ENCODE measurements at regions not wholly inside any gene's neighbourhood (a gene's known extent, or its start where the extent isn't known, plus 50 kb on each side); places are given as distances from the start of the nearest gene placed in this dataset.

DNA sequence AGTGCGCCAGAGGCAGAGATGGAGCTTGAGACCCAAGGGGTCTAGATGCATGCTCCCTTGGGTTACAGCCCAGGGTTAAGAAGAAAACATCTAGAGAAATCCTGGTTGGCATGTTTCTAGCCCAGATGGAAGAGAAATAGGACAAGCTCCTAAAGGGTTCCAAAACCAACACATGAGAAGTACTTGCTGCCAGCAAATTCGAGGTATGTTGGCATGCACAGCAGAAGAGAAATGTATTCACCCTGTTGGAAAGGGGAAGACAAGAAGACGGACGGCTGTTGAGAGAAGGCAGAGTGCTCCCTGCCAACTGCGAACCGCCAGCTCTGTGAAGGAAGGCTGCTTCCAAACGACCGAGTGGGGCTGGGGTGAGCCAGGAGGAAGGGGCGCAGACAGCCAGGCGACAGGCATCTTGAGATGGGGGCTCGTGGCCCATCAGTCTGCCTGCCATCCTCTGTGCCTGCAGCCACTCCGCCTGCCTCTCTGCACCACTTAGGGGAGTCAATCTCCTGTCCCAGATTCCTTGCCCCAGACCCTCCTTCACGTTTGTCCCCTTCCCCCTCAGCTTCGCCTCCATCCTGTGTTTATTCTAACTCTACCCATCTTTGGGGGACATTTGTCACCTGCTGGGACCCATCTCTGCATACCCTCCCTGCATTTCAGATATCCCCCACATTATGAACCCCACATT, 249.2 kb downstream of the CDC5L start:
- DNase-seq (ENCODE audit: low read depth in 2 of 2): no peak

GRCh38 chr6:44641344-44642031, 254.0 kb downstream of the CDC5L start:
- DNase-seq (ENCODE audit: low read depth in 2 of 2): no peak

GRCh38 chr6:44642349-44642748, 254.8 kb downstream of the CDC5L start:
- DNase-seq (ENCODE audit: low read depth in 2 of 2): no peak

GRCh38 chr6:44642870-44643522, 255.5 kb downstream of the CDC5L start:
- no peak for DNase-seq (ENCODE audit: low read depth in 2 of 2)

DNA sequence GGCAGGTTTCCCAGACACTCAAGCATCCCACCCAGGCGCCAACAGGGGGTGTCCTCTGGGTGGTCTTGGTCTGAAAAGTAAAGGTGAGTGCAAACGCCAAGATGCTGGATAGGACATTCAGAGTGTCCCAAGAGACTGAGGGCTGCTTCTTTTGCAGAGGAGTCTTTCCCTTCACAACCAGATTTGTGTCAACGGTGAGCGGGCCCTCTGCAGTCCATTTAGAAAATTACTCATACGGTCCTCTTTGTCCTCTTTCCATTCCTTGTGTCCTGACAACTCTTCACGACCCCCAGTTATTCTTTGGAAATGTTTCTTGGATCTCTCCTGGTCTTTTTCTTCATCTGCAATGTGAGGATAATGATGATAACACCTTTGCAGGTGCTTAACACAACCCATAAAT, 257.8 kb downstream of the CDC5L start:
- no peak for DNase-seq (ENCODE audit: low read depth in 2 of 2)

DNA sequence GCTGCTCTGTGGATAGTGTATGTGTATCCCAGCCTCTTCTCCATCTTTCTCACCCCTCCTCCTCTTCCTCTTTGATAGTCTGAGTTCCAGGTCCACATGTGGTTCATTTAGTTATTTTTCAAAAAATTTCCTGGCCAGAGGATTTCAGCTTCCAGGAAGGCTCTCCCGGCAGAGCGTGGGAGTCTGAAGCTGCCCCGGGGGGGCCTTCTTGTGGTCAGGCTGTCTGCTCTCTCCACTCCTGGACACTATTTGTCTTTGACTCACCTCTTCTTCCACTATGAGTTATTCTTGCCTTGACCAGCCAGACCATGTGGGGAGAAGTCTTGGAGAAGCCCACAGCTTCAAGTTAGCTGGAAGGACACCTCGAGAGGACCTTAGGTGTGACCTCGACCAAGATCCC, 258.8 kb downstream of the CDC5L start:
- DNase-seq (ENCODE audit: low read depth in 2 of 2): no peak

- no peak for DNase-seq (ENCODE audit: low read depth in 2 of 2)
Observed at GRCh38 chr6:44649365-44650025, 262.0 kb downstream of the CDC5L start.

- DNase-seq (ENCODE audit: low read depth in 2 of 2): no peak
Observed at GRCh38 chr6:44650495-44650894, 263.0 kb downstream of the CDC5L start.

DNA sequence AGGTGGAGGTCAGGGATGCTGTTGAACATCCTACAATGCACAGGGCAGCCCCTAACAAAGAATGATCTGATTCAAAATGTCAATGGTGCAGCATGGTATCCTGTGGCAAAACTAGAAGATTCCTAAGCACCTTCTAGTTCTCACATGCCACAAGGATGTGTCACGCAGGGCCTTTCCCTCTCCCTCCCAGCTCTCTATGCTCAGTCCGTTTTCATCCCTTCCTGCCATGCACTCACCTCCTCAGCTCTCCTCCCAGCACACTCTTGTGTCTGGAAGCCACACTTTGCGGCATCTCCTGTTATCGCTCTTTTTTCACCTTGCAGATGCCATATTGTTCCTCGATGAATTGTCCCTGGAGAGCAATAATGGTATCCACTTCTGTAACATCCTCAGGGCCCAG, 263.4 kb downstream of the CDC5L start:
- DNase-seq (ENCODE audit: low read depth in 2 of 2): no peak

DNA sequence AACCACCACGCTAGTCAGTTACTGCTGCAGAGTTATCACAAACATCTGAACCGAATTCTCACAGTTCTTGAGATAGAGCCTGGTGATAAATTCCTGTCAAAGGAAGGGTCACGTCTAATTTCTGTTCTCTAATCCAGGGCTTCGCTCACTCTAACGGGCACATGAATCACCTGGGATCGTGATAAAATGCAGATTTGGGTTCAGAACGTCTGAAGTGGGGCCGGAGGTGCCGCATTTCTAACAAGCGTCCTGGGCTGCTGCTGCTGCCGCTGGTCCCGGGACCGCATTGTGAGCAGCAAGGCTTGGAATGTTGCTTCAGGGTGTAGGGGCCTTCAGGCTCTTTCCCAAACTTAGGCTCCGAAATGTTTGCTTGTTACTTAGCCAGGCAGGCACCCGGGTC, 264.1 kb downstream of the CDC5L start:
- no peak for DNase-seq (ENCODE audit: low read depth in 2 of 2)

DNA sequence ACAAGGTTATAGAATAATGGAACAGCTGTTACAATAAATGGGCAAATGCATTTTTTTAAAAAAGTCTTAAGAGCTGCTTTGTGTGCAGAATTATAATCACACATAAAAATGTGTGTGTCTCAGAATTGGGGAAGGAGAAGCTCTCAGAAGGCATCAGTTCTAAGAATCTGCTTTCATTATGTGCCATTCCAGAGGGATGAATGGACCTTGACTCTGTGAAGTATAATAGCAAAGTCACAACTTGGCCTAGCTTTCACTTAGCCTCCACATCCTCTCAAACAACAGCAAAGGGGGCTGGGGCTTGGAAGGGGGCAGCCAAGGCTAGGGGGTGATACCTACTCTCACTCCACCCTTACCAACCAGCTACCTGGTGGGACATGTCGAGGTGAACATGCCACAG, 265.0 kb downstream of the CDC5L start:
- DNase-seq (ENCODE audit: low read depth in 2 of 2): no peak

DNA sequence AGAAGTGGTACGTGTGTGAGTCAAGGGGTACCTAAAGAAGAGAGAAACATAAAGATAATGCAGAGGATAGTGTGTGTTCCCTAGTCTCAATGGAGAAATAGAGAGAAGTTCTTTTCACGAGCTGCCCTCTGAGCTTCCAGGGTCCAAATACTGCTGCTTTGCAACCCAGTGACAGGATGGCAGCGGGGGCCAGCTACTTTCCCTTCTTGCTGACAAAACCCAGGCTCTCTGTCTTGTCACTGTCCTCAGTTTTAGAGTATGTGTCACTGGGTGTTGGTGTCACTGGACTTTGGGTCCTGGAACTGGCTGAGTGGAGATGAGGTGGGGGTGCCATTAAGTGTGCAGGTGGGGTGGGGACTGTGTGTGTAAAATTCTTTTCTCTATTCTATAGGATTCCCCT, 265.6 kb downstream of the CDC5L start:
- DNase-seq (ENCODE audit: low read depth in 2 of 2): no peak

DNA sequence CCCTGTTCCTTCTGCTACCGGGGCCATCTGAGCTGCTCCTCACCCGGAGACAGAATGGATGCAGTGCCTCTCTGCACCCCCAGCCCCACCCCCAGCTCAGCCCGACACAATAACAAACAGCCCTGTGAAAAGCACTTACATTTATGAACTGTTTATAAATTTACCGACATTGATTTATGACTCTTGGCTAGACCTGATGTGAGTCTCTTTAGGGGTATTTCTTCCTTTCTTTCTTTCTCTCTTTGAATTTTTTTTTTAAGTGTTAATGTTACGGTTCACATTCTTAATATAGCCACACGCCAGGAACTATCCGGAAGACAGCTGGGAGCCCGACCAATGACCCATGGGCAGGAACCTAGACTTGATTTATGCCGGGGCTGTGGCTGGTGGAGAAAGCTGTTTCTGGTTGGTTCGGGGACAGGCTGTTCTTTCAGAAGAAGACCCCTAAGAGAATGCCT, 266.3 kb downstream of the CDC5L start:
- DNase-seq (ENCODE audit: low read depth in 2 of 2): no peak

DNA sequence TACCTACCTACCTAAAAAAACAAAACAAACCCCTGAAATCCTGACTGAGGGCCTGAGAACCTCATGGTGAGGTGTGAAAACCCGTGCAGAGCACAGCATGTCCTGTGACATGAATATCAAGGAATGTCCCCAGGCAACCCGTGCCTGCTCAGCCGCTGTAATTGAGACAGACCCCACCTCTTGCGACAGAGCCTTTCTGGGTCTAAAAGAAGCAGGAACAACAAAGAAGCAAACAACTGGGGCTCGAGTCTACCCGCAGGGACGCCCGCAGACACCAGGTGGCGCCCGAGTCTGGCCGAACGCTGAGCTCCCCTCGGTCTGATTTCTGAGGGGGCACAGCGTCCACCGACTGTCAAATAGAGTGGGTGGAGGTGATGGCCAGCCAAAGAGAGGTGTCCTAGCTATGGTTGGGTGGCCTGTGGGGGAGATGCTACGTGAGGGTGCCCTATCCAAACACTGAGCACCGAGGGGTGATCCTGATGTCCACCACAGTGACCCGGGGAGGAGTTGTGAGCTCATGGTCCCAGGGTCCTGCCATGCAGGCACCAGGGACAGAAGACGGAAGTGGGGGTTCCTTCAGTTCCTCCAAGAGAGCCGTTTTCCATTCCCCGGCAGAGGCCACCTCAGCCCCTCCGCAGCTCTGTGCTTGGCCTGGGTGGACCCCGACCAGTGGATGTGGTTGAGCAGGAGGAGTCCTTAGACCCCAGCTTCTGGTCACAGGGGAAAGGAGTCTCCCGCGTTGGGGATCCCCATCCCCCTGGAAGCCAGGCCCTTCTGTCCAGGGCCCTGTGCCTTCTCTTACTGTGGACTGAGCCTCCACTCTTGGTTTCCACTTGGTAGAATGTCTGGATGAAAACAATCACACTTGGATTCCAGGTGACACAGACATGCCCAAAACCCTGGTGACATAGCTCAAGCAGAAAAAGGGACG, 268.2 kb downstream of the CDC5L start:
- peak; percentile 44 to 47 for DNase-seq (ENCODE audit: low read depth in 2 of 2)

GRCh38 chr6:44656691-44657090, 269.2 kb downstream of the CDC5L start:
- no peak for DNase-seq (ENCODE audit: low read depth in 2 of 2)

- DNase-seq (ENCODE audit: low read depth in 2 of 2): no peak
Observed at GRCh38 chr6:44657206-44657819, 269.8 kb downstream of the CDC5L start.

DNA sequence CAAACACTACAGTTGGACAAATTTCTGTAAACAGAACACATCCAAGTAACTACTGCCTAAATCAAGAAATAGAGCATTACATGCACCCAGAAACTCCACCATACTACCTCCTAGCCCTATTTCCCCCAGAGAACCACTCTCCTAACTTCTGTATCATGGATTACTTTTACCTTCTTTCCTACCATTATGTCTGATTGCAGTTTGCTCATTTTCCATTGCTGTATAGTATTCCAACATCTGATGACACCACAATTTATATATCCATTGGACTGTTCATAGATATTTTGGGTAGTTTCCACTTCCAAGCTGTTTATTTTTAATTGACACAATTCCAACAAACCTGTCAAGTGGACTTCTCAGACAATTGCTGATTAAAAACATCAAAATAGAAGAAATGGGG, 271.1 kb downstream of the CDC5L start:
- DNase-seq (ENCODE audit: low read depth in 2 of 2): no peak

DNA sequence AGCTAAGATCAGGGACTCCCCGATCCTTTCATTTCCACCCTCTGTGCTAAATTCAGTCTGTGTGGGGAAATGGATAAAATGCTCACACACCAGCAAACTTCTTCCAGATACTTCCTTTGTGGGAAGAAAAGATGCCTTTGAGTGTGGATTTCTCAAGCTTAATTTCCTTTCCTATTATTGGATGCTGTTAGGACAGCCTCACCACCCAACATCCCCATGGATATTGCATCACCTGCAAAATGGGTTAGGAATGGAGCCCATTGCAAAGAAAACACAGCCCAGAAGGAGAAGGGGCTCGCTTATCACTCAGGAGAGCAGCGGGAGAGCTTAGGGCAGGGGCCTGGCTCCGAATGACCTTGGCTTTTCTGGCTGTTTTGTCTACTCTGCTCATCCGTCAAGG, 272.2 kb downstream of the CDC5L start:
- DNase-seq (ENCODE audit: low read depth in 2 of 2): no peak

DNA sequence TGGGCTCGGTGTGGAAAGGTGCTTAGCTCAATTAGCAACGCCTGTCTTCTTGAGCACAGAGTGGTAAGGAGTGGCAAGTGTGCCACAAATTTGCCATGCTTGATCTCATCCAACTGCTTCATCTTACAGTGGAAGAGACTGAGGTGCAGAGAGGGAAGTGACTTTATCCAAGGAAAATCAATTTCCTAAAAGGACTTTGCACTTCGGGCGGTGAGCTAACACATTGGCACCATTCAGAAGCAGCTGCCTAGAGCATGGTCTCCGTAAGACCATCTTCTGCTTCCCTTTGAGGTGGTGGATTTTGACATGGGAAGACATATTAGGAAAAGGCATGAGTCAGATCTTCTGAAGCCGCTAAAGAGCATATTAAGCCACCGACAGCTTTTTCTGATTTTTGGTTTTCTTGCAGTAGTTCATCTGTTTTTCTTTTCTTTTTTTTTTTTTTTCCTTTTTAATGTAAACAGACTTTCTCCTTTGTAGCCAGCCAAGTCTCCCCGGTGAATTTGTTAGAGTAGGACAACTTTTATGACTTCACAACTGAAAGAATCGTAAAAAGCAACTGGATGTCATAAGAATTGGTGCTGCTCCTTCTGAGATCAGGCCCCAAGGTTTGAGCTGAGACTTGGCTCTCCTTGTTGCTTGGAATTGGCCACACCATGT, 273.2 kb downstream of the CDC5L start:
- no peak for DNase-seq (ENCODE audit: low read depth in 2 of 2)

GRCh38 chr6:44661221-44662008, 273.9 kb downstream of the CDC5L start:
- no peak for DNase-seq (ENCODE audit: low read depth in 2 of 2)

All from stimulated activated CD8-positive, alpha-beta memory T cell treated with anti-CD3 and anti-CD28 coated beads, Interleukin-15, amount 100 ng/mL, for 4 hours (primary cell).